Sigmoid colon (tissue), 4 donors: ENCODE measurements at regions not wholly inside any gene's neighbourhood (a gene's known extent, or its start where the extent isn't known, plus 50 kb on each side); places are given as distances from the start of the nearest gene placed in this dataset.
"Not testable (repeated sequence)": the region's sequence is repeated elsewhere in the genome, so short reads cannot be mapped to it uniquely, and the experiment has no call there.

Source experiments
- CTCF ChIP-seq, 4 experiments: fragments of 450-650 bp in 3 of 4; fragments of 200-600 bp in 1 of 4; IDR thresholded peaks; one replicate each; pipeline ENCODE4 v1.5.1; 2016 to 2019; ENCODE audit warnings: antibody characterized with exemption in 4 of 4, mild to moderate bottlenecking in 3 of 4, moderate library complexity in 2 of 4
- EP300 ChIP-seq, 4 donors: sonication (generic); formaldehyde crosslinking; IDR thresholded peaks; one replicate each; pipeline ENCODE4 v1.6.1; 2017; ENCODE audit warnings: antibody characterized with exemption in 4 of 4

- not testable (repeated sequence) for TF ChIP-seq CTCF, EP300 (IDR thresholded peaks at IDR 0.05)
Measured at GRCh38 chr14:105697955-105698354, 171.6 kb downstream of the TMEM121 start.
